ENCODE measurements at regions not wholly inside any gene's neighbourhood (a gene's known extent, or its start where the extent isn't known, plus 50 kb on each side); places are given as distances from the start of the nearest gene placed in this dataset.

GRCh38 chr2:240333985-240334384 is 101.5 kb upstream of the GPC1 start:
- TF ChIP-seq POLR2A (IDR thresholded peaks at IDR 0.05) (no peak), CTCF (IDR thresholded peaks at IDR 0.05) (no peak)
